Right renal pelvis (tissue), 4 donors: ENCODE measurements at regions not wholly inside any gene's neighbourhood (a gene's known extent, or its start where the extent isn't known, plus 50 kb on each side); places are given as distances from the start of the nearest gene placed in this dataset.

Experiments used
- DNase-seq, 4 donors: peaks; one replicate each; pipeline ENCODE4 v3.0.0-alpha.2; 2013; ENCODE audit warnings: low read depth in 4 of 4, low spot score in 3 of 4, missing footprints in 1 of 4

GRCh38 chr4:23279377-23279986 is 586.7 kb downstream of the GBA3 start:
- DNase-seq, result no peak

DNA sequence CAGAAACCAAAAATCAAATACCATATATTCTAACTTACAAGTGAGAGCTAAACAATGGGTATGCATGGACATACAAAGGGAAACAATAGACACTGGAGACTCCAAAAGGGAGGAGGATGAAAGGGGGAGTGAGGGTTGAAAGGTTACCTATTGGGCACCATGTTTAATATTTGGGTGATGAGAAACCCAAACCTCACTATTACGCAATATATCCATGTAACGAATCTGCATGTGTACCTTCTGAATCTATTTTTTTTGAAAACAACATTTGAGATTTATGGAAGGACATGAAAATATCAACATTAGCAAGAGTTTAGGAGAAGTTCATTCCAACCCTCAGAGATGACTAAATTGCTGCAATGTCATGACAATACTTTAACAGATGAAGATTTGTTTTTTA is 586.1 kb downstream of the GBA3 start:
- no peak for DNase-seq

DNA sequence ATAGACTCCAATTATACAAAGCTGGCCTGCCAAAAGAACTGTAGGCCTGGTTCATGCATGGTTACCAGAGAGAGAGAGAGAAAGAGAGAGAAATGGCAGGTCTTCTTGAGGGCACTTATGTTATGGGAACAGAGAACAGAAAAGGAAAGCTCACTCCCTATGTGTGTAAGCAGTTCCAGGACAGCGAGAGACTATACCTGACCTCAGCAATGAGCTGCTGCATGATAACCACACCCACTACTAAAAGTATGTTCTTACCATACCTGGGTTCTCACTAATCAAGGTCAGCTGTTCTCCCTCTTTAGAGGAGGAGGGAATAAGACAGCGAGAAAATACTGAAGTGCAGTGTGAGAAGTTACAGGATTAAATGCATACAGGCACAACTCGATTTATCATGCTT is 583.3 kb downstream of the GBA3 start:
- no peak for DNase-seq

- no peak for DNase-seq
Observed at GRCh38 chr4:23269566-23269965, 576.8 kb downstream of the GBA3 start.

- no peak for DNase-seq
Observed at GRCh38 chr4:23268072-23268771, 575.5 kb downstream of the GBA3 start.

DNA sequence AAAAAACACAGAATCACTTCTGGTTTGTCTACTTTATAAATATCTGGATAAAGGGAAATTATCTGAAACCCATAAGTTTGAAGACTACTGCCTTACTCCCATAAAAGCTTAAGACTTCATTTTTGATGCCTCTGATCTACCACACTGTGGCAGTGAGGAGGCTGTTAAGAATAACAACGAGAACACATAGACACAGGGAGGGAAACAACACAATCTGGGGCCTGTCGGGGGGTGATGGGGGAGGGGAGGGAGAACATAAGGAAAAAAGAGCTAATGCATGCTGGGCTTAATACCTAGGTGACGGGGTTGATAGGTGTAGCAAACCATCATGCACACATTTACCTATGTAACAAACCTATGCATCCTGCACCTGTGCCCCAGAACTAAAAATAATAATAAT is 573.7 kb downstream of the GBA3 start:
- DNase-seq, result no peak

DNA sequence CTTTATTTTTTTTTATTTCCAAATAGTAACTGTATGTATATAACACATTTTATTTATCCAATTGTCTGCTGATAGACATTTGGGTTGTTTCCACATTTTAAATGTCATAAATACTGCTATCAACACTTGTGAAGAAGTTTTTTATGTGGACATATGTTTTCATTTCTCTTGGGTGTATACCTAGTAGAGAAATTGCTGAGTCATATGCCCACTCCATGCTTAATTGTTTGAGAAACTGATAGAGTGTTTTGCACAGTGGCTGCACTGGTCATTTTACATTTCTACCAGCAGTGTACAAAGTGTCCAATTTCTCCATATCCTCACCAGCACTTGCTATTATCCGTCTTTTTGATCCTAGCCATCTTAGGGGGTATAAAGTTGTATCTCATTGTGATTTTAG is 567.8 kb downstream of the GBA3 start:
- no peak for DNase-seq

GRCh38 chr4:23245203-23245832 is 552.6 kb downstream of the GBA3 start:
- DNase-seq, result no peak

- DNase-seq, result no peak
Observed at GRCh38 chr4:23242962-23243361, 550.2 kb downstream of the GBA3 start.

DNA sequence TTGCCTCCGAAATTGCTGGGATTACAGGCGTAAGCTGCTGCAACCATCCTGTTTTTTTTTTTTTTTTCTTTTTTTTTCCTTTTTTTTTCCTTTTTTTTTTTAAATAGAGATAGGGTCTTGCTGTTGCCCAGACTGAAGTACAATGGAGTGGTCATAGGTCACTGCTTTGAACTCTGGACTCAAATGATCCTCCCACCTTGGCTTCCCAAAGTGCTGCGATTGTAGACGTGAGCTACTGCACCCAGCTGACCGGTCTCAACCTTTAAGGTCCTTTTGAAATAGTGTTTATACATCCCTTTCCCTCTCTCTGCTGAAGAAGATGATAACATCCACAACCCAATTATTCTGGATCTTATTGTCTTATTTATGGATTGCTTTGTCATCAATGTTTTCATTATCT is 548.7 kb downstream of the GBA3 start:
- DNase-seq, result no peak

DNA sequence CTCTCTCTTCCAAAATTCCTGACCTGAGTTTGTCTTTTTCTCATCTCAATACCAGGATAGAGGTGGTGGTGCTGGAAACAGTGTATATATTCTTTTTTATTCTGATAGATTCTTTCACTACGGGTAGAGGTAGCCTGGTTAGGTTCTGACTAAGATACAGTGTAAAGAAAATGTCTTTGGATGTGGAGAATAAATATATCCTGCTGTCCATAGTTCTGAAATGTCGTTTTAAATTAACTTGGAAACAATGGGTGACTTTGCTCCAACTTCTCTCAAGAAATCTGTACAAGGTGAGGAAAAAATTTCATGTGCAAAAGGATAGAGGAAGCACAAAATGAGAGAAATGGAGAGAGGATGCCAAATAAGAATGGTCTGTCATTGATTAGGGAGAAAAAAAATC is 546.1 kb downstream of the GBA3 start:
- no peak for DNase-seq

DNA sequence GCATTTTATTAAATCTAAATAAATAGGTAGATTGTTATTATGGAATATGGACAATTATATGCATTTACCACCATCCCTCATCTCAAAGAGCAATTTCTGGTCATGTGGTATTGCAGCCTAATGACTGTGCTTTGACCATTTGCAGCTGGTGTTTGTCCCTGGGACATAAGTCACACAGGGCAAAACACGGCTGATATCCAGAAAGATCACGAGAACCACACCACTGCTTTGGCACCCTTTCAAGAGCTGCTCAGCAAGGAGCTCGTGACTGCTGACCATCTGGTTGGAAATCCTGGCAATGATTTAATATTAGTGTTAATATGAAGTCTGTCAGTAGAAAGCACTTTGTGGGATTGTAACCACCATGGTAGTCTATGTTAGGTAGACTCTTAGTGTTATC is 545.0 kb downstream of the GBA3 start:
- no peak for DNase-seq

DNA sequence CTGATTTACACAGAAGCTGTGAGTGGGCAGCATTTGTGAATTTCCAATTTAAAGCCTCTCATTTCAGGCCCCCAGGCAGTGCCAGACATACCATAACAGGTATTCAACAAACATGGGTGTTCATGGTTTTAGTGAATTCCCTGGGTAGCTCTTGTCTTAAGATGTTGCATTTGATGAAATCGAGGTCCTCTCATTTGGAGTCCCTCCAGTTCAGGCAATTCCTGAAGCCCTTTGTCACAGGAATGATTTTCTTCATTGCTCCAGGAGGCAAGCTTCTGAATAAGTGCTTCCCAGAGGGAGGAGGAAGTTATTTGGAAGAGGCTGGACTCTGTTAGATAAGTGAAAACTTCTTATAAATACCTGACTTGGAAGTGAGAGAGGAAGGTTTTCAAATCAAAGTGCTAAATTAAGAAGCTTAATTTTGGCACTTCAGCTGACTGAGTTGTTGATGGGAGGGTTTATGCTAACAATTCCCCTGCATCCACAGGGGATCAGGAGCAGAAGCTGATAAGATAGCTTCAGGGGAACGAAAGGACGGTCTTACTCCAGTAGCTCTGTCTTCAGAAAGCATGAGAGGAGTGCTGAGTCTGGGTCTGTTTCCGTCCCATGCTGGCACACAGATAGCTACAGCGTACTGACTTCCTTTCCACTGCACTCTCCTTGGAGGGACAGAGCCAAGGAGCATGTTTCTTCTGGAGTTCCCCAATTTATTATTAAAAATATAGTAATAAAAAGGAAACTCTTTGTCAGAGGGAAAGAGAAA is 543.1 kb downstream of the GBA3 start:
- no peak for DNase-seq

DNA sequence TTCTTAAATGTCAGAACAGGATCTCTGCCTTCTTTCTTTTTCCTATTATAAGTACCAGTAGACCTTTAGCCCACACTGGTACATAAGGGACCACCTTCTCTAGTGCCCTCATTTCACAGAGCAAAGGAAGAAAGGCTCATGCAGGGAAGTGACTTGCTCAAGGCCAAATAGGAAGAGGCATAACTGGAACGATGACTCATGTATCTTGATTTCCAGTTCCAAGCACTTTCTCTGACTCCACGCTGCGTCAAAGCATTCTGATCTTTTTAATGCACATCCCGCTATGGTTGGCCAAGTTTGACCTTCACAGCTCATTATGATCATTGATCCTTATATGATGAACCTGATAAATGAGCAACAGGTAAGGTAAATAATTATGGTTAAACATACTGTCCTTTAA is 542.0 kb downstream of the GBA3 start:
- no peak for DNase-seq

GRCh38 chr4:23234018-23234417 is 541.3 kb downstream of the GBA3 start:
- DNase-seq, result no peak

DNA sequence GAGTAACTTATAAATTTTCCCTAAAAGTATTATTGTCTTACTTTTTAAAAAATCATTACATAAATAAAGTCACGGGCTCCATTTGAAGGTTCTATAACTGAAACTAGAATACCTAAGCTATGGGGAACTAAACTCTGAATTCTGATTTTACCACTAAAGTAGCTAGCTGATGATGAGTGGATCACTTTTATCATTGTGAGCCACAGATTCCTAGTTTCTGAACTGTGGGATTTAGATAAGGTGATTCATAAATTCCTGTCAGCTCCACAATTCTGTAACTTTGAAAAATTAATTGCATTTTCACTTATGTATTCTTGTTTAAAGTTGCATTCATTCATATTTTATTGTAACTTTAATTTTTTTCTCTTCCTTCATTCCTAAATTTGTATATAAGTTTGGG is 540.9 kb downstream of the GBA3 start:
- DNase-seq, result no peak

DNA sequence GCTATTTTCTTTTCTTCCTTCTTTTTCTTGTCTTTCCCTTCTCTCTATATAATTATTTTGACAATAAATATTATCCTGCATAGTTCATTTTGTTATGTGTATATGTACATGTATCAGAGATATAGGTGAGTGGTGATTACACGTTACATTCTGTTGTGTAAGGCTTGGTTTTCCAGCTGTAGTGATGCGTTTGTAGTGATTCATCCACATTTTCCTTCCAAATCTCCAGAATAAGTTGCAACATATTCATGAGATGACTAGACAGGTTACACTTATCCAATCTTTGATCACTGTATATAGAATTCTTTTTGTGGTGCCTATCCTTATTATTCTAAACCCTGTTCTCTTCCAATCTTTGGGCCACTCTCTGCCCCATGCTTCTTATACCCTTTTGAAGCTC is 540.2 kb downstream of the GBA3 start:
- no peak for DNase-seq

DNA sequence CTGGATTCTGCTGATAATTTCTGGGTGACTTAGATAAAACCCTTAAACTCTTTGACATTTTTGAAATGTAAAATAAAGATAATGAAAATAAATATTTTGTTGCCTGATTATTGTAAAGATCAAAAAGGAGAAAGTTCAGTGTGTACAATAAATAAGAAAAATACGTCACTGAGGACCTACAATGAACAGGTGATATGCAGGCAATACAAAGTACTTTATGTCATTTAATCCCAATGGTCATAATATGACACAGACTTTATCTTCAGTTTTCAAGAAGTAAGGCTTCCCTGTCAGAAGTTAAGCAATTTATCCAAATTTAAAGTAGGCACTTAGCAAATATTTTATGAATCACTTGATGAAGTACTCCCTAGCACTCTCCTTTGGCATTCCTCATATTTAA is 532.8 kb downstream of the GBA3 start:
- no peak for DNase-seq

- no peak for DNase-seq
Observed at GRCh38 chr4:23224684-23225420, 532.1 kb downstream of the GBA3 start.

- no peak for DNase-seq
Observed at GRCh38 chr4:23220911-23221310, 528.2 kb downstream of the GBA3 start.
